ENCODE measurements at regions not wholly inside any gene's neighbourhood (a gene's known extent, or its start where the extent isn't known, plus 50 kb on each side); places are given as distances from the start of the nearest gene placed in this dataset.

- TF ChIP-seq CTCF (conservative IDR thresholded peaks at IDR 0.05; ENCODE audit: low read depth, low read length) (no peak), EZH2 (IDR thresholded peaks at IDR 0.05; ENCODE audit: borderline replicate concordance, low read depth, low read length, poor library complexity, severe bottlenecking) (no peak)
Observed at GRCh38 chr7:25286756-25287155, 58.5 kb upstream of the NPVF start.
